Epithelial cell of prostate (primary cell): ENCODE measurements at regions not wholly inside any gene's neighbourhood (a gene's known extent, or its start where the extent isn't known, plus 50 kb on each side); places are given as distances from the start of the nearest gene placed in this dataset.
"Not testable (repeated sequence)": the region's sequence is repeated elsewhere in the genome, so short reads cannot be mapped to it uniquely, and the experiment has no call there.

Experiments
- DNase-seq: peaks from one replicate; pipeline ENCODE4 v3.0.0-alpha.2; 2011; ENCODE audit warnings: low read depth, low spot score
- H3K27ac ChIP-seq: fragments of 450-650 bp; 2 replicates; pipeline ENCODE4 v1.5.1; 2017; ENCODE audit warnings: mild to moderate bottlenecking

DNA sequence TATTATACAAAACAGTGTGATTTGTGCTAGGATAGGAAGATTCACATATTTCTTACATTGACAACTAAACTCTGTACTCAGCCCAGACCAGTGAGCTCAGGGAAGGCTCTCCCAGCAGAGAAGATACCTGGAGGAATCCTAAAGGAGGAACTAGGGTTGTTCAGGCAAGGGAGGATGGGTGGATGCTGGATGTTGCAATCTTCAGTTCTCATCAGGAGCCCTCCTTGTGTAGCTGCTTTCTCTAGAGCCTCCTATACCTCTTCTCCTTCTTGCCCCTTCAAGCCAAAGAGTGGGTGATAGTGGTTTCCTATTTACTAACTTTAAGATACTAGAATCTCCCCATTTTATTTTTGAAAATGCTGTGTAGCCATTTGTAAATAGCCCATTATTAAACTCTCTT, 117.3 kb downstream of the NKX6-1 start:
- DNase-seq: no peak
- H3K27ac ChIP-seq: no peak overlapping the region

GRCh38 chr4:84379917-84380641, 119.0 kb downstream of the NKX6-1 start:
- no peak for DNase-seq
- no peak overlapping the region for H3K27ac ChIP-seq

DNA sequence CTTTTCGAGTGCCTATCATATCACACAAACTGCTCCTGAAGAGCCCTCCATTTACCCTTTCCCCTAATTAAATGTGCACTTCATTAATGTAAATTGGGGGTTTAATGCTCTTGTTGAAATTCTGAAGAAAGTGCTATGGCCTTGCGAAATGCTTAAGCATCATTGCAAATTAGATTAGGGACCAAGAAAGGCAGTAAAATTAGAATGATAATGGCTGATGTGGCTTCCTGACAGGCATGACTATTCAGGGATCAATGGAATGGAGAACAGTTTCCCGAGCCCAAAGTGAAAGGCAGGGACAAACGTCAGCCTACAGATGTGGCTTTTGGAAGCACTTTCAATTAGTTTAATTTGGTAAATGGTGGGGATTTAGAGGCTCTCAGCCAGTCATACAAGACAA, 120.1 kb downstream of the NKX6-1 start:
- DNase-seq: no peak
- H3K27ac ChIP-seq: no peak overlapping the region

- no peak overlapping the region for H3K27ac ChIP-seq
- no peak for DNase-seq
These were observed 120.7 kb downstream of the NKX6-1 start for GRCh38 chr4:84378356-84378755.

- no peak for DNase-seq
- no peak overlapping the region for H3K27ac ChIP-seq
These were observed 132.2 kb downstream of the NKX6-1 start for GRCh38 chr4:84366907-84367306.

DNA sequence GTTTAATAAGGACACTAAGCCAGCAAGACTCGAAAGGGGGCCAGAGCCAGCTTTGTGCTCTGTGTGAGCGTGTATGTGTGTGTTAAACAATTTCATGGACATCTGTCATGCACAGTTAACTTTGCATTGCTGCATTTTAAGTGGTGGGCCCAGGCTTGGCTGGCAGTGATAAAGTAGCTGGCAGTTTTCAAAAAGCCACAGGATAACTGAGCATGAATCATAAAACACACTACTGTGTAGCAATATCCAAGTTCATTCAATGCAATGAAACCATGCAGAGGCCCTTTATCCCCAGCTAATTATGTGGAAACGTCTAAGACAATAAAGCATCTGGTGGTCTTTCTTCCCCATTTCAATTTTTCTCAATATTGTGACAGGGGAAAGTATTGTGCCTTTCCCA, 132.9 kb downstream of the NKX6-1 start:
- H3K27ac ChIP-seq: no peak overlapping the region
- DNase-seq: no peak

- no peak overlapping the region for H3K27ac ChIP-seq
- DNase-seq: no peak
These were observed 136.0 kb downstream of the NKX6-1 start for GRCh38 chr4:84362896-84363655.

GRCh38 chr4:84342161-84342560, 156.9 kb downstream of the NKX6-1 start:
- DNase-seq: no peak
- H3K27ac ChIP-seq: no peak overlapping the region

GRCh38 chr4:84341559-84341958, 157.5 kb downstream of the NKX6-1 start:
- no peak overlapping the region for H3K27ac ChIP-seq
- no peak for DNase-seq

- no peak overlapping the region for H3K27ac ChIP-seq
- DNase-seq: no peak
These were observed 160.7 kb downstream of the NKX6-1 start for GRCh38 chr4:84338367-84338766.

DNA sequence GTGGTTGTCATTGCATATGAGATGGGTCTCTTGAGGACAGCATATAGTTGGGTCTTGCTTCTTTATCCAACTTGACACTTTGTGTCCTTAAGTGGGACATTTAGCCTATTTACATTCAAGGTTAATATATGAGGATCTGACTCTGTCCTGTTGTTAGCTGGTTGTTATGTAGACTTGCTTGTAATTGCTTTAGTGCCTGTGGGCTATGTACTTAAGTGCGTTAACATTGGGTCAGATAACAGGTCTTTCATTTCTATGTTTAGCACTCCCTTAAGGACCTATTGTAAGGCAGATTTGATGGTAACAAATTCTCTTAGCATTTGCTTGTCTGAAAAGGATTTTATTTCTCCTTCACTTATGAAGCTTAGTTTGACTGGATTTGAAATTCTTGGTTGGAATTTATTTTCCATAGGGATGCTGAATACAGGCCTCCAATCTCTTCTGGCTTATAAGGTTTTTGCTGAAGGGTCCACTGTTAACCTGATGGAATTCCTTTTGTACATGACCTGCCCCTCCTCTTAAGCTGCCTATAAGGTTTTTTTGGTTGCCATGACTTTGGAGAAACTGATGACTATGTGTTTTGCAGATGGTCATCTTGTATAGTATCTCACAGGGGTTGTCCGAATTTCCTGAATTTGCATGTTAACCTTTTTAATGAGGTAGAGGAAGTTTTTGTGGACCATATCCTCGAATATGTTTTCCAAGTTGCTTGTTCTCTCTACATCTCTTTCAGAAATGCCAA, 162.0 kb downstream of the NKX6-1 start:
- no peak for DNase-seq
- no peak overlapping the region for H3K27ac ChIP-seq

DNA sequence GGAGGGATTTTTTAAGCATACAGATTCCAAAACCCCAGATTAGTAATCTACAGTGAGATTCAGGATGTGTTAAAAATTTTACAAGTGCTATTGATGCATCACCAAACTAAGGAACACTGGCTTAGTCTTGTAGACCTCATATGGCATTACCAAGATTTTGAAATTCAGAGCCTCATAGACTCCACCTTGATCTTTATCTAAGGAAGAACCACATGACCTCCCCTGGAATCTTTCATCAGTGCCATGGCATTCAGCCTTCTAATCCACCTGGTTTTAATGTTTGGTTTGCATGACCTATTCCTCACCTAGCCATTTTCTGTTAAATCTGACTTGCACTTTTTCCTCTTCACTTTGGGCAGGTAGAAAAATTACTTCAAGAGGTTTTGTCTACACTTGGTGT, 171.6 kb downstream of the NKX6-1 start:
- H3K27ac ChIP-seq: no peak overlapping the region
- DNase-seq: no peak

GRCh38 chr4:84325625-84326024, 173.5 kb downstream of the NKX6-1 start:
- H3K27ac ChIP-seq: no peak overlapping the region
- no peak for DNase-seq

DNA sequence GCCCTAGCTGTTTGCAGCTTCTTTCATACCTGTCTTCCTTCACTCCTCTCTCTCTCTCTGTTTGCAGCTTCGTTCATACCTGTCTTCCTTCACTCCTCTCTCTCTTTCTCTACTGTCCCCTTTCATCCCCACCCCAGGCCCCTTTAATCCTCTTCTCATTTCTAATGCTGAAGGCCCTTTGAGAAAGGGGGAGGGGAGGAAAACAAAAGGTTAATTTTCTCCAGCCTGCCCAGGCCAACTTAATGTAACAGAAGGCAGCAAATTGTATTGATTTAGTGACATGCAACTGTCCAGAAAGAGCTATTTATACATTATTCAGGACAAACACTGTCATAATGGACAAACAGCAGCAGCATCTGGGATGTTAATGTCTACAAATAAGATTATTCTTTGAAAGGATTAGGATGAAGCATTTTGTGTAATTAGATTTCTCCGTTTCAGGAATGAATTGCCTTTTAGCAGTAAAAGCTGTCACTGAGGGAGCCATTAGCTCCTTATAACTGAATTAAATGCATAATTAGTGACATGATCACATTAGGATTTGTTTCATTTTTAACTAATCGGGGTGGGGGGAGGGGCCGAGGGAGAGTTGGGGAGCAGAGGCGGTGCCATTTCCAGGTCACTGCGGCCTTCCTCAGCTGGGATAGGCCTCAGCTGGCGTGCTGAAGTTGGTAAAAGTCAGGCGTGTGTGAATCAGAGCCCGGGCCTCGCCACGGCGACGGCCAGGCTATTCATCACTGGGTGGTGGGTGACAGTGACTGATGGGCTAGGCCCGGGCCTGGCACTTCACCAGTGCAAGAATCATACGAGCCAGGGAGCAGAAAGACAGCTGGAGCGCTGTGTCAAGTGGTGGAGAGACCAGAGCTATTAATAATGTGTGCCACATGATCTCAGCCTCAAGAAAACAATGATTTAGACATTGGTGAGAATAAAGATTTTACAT, 174.5 kb downstream of the NKX6-1 start:
- no peak for DNase-seq
- no peak overlapping the region for H3K27ac ChIP-seq

DNA sequence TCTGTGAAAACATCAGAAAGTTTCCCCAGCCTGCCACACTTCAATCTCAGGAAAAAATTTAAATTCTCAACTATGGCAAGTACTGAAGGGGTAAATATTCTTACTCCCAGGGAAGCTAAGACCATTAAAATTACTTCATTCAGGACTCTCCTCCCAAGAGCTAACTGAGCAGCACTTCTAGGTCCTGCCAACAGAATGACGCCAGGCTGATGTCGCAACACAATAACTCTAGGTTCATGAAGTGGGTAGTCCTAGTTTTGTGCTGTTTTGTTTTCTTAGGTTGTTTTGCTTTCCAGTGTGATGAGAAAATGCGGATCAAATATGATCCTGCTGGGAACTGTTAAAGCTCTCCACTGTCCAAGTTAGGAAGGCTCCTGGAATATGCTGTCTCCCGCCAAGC, 180.0 kb downstream of the NKX6-1 start:
- no peak for DNase-seq
- H3K27ac ChIP-seq: no peak overlapping the region

GRCh38 chr4:84317513-84317912, 181.6 kb downstream of the NKX6-1 start:
- no peak overlapping the region for H3K27ac ChIP-seq
- no peak for DNase-seq

DNA sequence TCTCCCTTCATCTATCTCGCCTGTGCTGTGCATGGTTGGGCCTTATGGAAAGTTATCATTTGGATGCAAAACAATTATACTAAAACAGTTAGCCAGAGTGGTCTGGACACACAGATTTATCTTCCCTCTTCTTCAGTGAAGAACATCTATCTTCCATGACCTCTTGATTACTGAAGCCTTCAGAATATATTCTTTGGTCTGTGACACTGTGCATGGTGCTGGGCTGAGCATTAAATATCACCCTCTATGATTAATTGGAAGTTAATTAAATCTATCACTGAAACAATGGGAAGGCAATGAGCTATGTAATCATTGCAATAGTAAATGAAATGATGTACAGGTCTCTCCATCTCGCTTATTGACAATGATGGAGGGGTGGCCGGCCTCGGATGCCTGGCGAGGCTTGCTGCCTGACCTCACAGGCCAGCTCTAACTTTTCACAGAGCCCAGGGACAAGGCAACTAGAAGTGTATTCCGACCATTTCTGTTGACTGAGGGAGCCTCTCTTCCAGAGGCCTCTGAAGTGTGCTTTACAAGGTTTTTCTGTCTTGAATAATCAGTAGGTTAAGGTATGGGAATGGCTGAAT, 186.6 kb downstream of the NKX6-1 start:
- H3K27ac ChIP-seq: no peak overlapping the region
- DNase-seq: no peak

DNA sequence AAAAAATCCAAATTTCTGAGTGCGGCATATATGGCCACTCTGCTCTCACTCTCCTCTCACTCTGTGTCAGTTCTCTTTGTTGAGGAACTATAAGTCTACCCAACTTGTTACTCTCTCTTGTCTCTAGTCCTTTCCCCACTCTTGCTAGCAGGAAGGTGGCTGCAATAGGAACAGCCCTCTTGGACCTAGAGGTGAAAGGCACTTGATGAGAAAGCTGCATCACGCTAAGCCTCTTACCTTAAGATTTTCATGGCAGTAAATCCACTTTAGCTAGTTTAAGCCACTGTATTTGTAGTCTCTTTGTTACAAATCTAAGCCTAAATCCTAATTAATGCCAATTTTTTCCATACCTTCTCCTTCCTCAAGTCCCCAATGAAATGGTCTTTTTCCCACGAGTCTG, 189.9 kb downstream of the NKX6-1 start:
- no peak overlapping the region for H3K27ac ChIP-seq
- DNase-seq: no peak

DNA sequence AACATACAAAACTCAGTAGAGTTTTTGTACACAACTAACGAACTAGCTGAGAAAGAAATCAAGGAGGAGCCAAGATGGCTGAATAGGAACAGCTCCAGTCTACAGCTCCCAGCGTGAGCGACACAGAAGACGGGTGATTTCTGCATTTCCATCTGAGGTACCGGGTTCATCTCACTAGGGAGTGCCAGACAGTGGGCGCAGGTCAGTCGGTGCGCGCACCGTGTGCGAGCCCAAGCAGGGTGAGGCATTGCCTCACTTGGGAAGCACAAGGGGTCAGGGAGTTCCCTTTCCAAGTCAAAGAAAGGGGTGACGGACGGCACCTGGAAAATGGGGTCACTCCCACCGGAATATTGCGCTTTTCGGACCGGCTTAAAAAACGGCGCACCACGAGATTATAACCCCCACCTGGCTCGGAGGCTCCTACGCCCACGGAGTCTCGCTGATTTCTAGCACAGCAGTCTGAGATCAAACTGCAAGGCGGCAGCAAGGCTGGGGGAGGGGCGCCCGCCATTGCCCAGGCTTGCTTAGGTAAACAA, 200.3 kb downstream of the NKX6-1 start:
- not testable (repeated sequence) for DNase-seq, H3K27ac ChIP-seq
